ENCODE measurements at regions not wholly inside any gene's neighbourhood (a gene's known extent, or its start where the extent isn't known, plus 50 kb on each side); places are given as distances from the start of the nearest gene placed in this dataset.

DNA sequence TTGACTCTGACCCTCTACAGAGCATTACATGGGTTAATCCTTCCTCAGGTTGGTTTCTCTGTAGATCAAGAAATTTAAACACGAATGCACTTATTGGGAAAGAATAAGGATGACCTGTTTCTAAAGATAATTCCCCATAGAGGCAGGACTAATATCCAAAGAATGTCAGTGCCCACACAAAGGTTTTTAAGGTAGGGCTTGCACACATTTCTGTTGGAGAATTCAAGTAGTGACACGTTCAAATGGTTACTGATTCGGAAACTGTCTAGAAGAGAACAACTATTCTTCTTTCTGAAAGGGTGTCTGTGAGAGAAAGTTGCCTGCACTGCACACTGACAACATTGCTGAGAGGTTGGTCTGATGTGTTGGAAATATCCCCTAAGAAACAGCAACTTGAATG is 167.3 kb downstream of the ZNF326 start:
- TF ChIP-seq, protein P1, sequence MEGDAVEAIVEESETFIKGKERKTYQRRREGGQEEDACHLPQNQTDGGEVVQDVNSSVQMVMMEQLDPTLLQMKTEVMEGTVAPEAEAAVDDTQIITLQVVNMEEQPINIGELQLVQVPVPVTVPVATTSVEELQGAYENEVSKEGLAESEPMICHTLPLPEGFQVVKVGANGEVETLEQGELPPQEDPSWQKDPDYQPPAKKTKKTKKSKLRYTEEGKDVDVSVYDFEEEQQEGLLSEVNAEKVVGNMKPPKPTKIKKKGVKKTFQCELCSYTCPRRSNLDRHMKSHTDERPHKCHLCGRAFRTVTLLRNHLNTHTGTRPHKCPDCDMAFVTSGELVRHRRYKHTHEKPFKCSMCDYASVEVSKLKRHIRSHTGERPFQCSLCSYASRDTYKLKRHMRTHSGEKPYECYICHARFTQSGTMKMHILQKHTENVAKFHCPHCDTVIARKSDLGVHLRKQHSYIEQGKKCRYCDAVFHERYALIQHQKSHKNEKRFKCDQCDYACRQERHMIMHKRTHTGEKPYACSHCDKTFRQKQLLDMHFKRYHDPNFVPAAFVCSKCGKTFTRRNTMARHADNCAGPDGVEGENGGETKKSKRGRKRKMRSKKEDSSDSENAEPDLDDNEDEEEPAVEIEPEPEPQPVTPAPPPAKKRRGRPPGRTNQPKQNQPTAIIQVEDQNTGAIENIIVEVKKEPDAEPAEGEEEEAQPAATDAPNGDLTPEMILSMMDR (IDR thresholded peaks at IDR 0.05; ENCODE audit: low read depth, low read length, missing control alignments) = no peak
- in situ Hi-C loops (cut with HindIII; ENCODE audit: low pct_ligation_motif_present, low sequenced_read_pairs) = no loop called here

DNA sequence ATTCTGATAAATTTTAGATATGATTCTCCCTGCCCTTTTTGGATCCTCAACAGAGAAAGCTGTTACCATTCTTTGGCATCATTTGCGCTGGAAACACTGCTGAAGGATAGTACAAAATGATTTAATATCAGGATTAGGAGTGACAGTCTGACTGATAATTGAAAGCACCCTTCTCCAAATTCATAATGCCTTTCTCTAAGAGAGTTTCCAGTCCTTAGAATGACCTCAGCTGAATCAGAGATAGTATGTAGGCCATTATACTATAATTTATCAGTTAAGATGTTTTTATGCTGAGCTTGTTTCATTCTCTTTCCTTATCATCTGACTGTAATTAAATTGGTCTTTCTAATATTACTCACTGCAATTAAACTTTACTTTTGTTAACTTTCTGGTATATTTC is 166.7 kb downstream of the ZNF326 start:
- Histone ChIP-seq H3K36me3 (replicated peaks) (no peaks in the 10 kb centered on the region), H3K27ac (no peak overlapping the region), H3K27me3 (replicated peaks) (no peaks in the 10 kb centered on the region), H3K4me3 (ENCODE audit: low read depth, low read length) (no peak overlapping the region)
- TF ChIP-seq, protein P1 (IDR thresholded peaks at IDR 0.05; ENCODE audit: low read depth, low read length, missing control alignments) = no peak
- no peak for DNase-seq
- in situ Hi-C loops (cut with HindIII; ENCODE audit: low pct_ligation_motif_present, low sequenced_read_pairs) = no loop called here

More for the DNA sequence above, 167.3 kb downstream of the ZNF326 start:
- no peaks in the 10 kb centered on the region for H3K36me3 ChIP-seq (replicated peaks)
- no peaks in the 10 kb centered on the region for H3K27me3 ChIP-seq (replicated peaks)
- no peak overlapping the region for H3K27ac ChIP-seq
- H3K4me3 ChIP-seq (ENCODE audit: low read depth, low read length) = no peak overlapping the region
- DNase-seq = no peak

DNA sequence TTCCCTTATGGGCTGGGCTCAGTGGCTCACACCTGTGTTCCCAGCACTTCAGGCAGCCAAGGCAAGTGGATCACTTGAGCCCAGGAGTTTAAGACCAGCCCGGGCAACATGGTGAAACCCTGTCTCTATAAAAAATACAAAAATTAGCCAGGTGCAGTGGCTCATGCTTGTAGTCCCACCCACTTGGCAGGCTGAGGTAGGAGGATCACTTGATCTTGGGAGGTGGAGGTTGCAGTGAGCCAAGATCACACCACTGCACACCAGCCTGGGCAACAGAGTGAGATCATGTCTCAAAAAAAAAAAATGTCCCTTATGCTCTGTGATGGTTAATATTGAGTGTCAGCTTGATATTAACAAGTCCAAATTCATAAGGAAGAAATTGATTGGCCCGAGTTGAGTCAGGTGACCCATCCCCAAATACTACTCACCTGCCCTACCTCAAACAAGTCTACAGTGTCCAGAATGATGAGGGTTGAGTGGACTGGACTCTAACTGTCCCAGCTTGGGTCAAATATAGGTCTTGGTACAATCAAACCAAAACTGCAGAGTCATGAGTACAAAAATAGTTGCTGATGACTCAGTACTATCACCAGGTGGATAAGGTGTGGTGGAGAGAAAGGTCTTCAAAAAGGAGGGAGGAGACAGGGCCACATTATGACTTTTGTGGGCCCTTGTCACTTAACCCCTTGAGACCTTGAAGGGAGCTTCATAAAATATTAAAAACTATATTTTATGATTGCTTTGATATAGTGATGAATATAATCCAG is 161.0 kb downstream of the ZNF326 start:
- Histone ChIP-seq H3K36me3 (replicated peaks) (no peaks in the 10 kb centered on the region), H3K4me3 (ENCODE audit: low read depth, low read length) (no peak overlapping the region), H3K27me3 (replicated peaks) (no peaks in the 10 kb centered on the region), H3K27ac (no peak overlapping the region)
- TF ChIP-seq, protein P1 (IDR thresholded peaks at IDR 0.05; ENCODE audit: low read depth, low read length, missing control alignments) = no peak
- in situ Hi-C loops (cut with HindIII; ENCODE audit: low pct_ligation_motif_present, low sequenced_read_pairs) = no loop called here
- no peak for DNase-seq

DNA sequence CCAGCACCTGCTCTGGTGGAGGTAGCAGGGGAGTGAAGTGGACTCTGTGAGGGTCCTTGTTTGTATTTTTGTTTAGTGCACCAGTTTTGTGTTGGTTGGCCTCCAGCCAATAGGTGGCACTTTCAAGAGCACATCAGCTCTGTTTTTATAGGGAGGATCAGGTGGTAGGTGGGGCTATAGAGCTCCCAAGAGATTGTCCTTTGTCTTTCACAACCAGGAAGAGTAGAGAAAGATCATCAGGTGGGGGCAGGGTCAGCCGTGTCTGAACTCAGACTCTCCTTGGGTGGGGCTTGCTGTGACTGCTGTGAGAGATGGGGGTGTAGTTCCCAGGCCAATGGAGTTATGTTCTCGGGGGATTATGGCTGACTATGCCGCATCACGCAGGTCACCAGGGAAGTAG is 159.8 kb downstream of the ZNF326 start:
- no peaks in the 10 kb centered on the region for H3K36me3 ChIP-seq (replicated peaks)
- no peak overlapping the region for H3K4me3 ChIP-seq (ENCODE audit: low read depth, low read length)
- in situ Hi-C loops (cut with HindIII; ENCODE audit: low pct_ligation_motif_present, low sequenced_read_pairs) = no loop called here
- TF ChIP-seq, protein P1 (IDR thresholded peaks at IDR 0.05; ENCODE audit: low read depth, low read length, missing control alignments) = no peak
- no peak overlapping the region for H3K27ac ChIP-seq
- H3K27me3 ChIP-seq (replicated peaks) = no peaks in the 10 kb centered on the region
- DNase-seq = no peak

DNA sequence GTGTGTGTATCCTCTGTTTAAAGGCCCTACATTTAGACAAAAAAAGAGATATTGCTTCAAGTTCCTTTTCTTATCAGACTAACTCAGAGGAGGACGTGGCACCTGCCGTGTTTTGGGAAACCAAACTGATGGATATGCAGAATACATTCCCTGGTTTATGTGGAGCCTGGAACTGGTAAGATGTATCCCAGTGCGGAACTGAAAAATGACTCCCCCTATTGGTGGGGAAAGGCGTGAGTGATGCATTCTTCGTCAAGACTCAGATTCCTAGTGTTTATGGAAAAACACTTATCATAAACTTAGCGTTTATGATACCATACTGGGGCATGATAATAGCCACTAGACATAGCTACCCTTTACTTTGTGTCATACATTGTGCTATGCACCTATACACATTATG is 154.2 kb downstream of the ZNF326 start:
- no peak for DNase-seq
- H3K27me3 ChIP-seq (replicated peaks) = no peaks in the 10 kb centered on the region
- in situ Hi-C loops (cut with HindIII; ENCODE audit: low pct_ligation_motif_present, low sequenced_read_pairs) = no loop called here
- TF ChIP-seq, protein P1 (IDR thresholded peaks at IDR 0.05; ENCODE audit: low read depth, low read length, missing control alignments) = peak; percentile 13
- no peaks in the 10 kb centered on the region for H3K36me3 ChIP-seq (replicated peaks)
- H3K27ac ChIP-seq = no peak overlapping the region
- H3K4me3 ChIP-seq (ENCODE audit: low read depth, low read length) = no peak overlapping the region

DNA sequence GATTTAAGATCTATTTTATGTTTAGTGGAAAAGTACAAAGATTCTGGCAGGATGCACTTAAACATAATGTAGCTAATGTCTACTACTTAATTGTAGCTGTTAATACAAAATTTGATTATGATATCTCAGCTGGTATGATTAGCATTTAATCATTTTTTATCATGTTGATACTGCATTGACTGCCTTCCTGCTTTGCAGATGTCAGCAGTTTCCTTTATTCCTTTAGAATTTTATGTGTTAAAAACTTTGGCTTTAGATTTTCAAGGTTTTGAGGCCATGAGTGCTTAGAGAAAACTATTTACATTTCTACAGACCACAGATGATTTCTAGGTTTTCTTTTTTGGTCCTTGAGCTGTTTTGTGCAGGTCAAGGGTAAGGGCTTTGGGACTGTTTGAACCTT is 152.2 kb downstream of the ZNF326 start:
- no peaks in the 10 kb centered on the region for H3K36me3 ChIP-seq (replicated peaks)
- TF ChIP-seq, protein P1 (IDR thresholded peaks at IDR 0.05; ENCODE audit: low read depth, low read length, missing control alignments) = no peak
- no peak for DNase-seq
- H3K4me3 ChIP-seq (ENCODE audit: low read depth, low read length) = no peak overlapping the region
- no peak overlapping the region for H3K27ac ChIP-seq
- H3K27me3 ChIP-seq (replicated peaks) = no peaks in the 10 kb centered on the region
- in situ Hi-C loops (cut with HindIII; ENCODE audit: low pct_ligation_motif_present, low sequenced_read_pairs) = no loop called here

Measured in brain microvascular endothelial cell (primary cell).